HG03095 (cell line): ENCODE measurements at regions not wholly inside any gene's neighbourhood (a gene's known extent, or its start where the extent isn't known, plus 50 kb on each side); places are given as distances from the start of the nearest gene placed in this dataset.

ENCODE experiments used
- ATAC-seq: cut with Tn5 transposase; IDR thresholded peaks from one replicate; pipeline ENCODE4 v1.9.1; 2021; ENCODE audit warnings: moderate library complexity; ENCODE audit not compliant: unreplicated experiment

GRCh38 chr7:84336766-84337165, 142.2 kb upstream of the SEMA3A start:
- no peak for ATAC-seq

DNA sequence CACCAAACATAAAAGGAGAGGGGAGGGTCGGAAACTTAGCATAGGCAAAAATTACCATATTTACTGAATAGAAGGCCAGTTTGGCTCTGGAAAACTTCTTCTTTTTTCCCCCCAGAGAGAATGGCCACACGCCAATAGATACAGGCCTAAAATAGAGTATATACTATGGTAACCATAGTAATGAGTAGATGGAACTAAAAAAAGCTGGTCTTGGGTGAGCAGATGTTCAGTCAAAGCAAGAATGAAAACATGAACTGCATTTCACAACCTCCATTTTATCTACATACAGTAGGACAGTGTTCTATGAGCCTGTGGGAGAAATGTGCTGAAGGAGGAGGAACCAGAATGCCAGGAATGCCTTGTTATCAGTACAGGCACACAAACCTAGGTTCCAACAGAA, 141.7 kb upstream of the SEMA3A start:
- peak; percentile 86 for ATAC-seq

DNA sequence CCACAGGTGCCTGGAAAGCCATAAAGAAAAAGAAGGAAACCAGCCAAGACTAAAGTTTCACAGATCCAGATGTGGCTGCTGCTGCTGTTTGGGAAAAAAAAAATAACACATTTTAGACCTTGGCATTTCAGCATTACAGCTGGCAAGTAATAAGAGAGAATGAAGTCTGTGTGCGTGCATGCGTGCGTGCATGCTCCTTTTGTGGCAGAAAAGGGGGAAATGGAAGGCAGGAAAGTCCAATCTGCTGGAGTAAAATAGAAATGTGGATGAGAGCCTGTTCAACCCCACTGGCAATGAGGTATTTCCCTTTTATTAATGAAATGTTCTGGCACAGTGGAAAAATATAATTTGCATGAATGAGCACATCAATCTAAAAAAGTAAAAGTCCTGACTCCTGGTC, 137.0 kb upstream of the SEMA3A start:
- no peak for ATAC-seq

- ATAC-seq: no peak
These were observed 134.0 kb upstream of the SEMA3A start for GRCh38 chr7:84328571-84328970.

DNA sequence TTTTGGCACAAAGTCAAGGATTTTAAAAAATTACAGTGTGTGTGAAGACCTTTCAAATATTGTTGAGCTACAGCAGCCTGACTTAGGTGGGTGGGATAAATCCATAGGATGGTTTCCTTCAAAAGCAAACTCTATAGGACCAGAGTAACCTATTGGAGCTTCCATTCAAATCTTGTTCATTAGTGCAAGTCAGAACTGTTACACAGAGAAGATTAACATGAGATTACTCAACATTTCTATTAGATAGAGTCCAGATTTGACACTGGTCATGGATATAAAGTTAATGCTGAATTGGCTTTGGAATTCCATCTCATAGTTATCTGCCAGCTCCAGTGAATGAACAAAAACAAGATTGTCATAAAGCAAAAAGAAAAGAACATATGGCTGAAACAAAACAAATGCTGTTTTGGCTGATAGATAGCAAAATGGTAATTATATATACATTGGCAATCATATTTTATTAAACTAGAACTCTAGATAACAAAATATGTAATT, 129.6 kb upstream of the SEMA3A start:
- ATAC-seq: no peak

- ATAC-seq: no peak
These were observed 122.9 kb upstream of the SEMA3A start for GRCh38 chr7:84317536-84317935.

DNA sequence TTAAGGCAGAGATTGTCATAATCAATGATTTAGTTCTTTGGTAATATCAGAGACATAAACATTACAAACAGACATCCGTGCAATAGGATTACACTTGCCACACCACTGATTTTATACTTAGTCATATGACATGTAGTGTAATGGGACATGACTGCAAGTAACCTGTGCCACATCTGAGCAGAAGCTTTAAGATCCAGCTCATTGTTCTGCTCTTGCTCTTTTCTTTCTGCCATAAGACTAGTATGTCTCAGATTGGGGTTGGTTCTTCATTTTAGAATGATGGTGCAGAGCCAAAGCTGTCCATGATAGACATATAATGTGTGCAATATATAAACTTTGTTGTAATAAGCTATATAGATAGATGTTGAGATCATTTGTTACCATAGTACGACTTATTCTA, 119.7 kb upstream of the SEMA3A start:
- ATAC-seq: no peak

DNA sequence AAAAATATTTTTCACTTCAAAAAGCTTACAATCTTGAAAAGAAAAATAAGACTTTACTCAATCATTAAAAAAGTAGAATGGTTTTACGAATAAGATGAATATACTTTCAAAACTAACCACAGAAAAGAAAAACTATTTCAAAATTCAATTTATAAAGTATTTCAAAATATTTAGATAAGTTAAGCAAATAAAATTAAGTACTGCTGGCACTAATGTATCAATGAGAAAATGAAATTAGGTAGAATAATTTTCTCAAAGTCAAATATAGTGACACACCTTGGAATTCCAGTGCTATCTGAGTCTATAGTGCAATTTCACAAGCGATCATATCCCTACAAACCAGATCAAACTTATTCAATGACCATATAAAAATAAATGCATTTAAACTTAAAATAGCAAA, 109.8 kb upstream of the SEMA3A start:
- no peak for ATAC-seq

GRCh38 chr7:84302949-84303348, 108.4 kb upstream of the SEMA3A start:
- ATAC-seq: no peak

GRCh38 chr7:84297616-84298015, 103.0 kb upstream of the SEMA3A start:
- ATAC-seq: no peak

DNA sequence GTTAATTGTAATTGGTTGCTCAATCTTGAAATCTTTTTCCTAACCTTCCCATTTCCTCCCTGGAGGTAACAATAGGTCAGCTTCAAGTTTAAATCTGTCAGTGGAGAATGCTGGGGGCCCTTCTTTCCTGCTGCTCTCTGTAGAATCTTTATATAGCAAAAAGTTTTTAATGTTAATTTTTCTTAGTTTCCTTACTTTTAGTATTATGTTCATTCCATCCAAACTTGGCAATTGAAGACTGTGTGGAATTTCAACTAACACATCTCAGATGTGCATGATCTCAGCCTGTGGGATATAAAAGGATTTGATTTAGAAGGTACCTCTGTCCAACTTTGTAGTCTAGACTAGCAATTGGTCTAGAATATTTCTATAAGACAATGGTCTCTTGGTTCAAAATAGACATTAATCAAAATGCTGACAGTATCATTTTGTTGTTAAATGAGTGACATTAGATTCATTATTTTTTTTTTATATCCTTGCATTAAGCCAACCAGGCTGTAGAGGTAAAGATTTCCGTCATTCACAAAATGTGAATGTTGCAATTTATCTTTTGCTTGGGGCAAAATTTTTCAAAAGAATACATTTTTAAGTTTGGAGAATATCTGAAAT, 100.4 kb upstream of the SEMA3A start:
- ATAC-seq: no peak

GRCh38 chr7:84294391-84294790, 99.8 kb upstream of the SEMA3A start:
- no peak for ATAC-seq

GRCh38 chr7:84291756-84292155, 97.2 kb upstream of the SEMA3A start:
- no peak for ATAC-seq

GRCh38 chr7:84283798-84284197, 89.2 kb upstream of the SEMA3A start:
- no peak for ATAC-seq

- no peak for ATAC-seq
These were observed 86.9 kb upstream of the SEMA3A start for GRCh38 chr7:84281518-84281917.

DNA sequence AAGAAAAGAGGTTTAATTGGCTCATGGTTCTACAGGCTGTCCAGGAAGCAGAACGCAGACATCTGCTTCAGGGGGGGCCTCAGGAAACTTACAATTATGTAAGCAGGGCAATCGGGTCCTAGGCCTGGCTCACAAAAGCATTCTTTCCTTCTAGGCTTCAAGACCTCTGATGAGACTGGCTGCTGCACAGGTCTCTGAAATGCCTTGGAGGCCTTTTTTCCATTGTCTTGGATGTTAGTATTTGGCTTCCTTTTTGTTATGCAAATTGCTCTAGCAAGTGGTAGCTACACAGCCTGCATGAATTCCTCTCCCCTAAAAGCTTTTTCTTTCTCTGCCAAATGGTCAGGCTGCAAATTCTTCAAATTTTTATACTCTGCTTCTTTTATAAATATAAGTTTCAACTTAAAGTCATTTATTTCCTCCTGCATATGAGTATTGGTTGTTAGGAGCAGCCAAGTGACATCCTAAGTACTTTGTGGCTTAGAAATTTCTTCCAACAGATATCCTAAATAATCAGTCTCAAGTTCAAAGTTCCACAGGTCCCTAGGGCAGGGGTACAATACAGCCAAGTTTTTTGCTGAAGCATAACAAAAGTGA, 83.1 kb upstream of the SEMA3A start:
- ATAC-seq: no peak

DNA sequence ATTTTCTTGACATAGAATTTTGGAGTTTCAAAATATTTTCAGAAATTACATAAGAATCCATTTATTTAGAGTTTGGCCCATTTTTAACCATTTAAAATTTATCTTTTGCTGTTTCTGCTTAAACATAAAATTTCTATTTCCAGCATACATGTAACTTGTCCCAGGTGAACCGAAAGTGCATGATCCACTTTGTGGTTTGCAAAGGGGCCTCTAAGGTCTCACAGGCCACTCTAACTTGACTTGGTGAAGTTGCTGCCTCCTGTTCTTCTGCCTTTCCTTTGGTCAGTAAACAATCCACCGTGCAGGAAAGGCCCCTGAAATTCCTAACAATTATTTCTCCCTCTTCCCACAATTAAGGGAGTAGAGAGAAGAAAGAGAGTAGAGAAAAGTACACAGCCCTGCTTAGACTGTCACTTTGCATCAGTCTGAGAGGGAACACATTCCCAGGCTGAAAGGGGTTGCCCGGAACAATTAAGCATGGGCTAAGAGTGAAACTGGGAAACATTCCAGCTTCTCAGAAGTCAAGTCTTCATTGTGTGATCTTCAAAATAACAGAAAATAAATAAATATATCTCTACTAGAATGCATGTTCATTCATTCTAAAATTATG, 79.5 kb upstream of the SEMA3A start:
- no peak for ATAC-seq

GRCh38 chr7:84271543-84271942, 77.0 kb upstream of the SEMA3A start:
- no peak for ATAC-seq

- ATAC-seq: no peak
These were observed 69.8 kb upstream of the SEMA3A start for GRCh38 chr7:84264396-84264795.

DNA sequence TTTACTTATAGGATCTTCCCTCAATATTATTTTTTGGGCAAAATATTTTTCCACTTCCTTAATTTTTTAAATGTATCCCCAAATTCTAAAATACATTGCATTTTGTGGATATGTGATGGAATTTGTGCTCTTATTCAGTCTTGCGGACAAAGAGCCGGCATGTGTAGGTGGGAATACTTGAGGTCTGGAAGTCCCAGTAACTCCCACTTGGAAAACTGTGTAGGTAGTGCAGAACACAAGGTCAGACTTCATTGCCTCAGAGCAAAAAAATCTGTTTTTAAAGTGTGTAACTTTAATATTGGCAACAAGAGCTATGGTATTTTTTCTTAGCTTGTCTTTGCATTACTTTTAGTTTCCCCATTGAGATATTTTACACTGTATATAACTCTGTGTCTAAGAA, 68.5 kb upstream of the SEMA3A start:
- ATAC-seq: no peak

DNA sequence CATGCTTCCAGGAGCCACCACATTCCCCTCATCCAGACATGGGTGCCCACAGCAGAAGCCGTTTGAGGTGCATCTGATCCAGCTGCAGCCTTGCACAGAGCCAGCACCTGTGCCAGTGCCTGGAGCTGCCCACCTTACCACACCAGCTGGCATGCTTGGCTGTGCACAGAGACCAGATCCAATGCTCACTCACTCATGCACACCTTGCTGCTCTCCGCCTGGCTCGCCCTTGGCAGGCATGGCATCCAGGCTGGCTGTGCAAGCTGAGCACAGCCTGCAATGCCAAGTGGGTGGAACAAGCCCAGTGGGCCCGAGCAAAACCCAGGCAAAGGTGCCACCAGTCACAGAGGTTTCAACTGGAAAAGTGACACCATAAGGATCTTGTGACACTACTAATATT, 66.9 kb upstream of the SEMA3A start:
- no peak for ATAC-seq

DNA sequence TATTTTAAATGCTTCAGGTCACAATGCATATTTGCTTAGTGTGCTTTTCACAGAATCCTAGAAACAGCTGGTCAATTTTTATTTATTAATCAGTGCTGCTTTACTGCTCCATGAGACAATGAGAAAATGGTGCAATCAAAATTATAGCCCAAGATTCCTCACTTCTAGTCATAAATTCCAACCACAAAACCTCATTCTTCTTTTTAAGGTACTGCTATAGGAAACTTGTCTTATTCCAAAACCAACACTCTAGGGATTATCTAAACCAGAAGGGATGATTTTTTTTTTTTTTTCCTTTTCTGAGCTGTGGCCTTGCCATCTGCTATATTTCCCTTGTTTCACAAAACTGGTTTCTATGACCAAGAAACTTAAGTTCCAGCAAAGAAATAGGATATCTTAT, 64.0 kb upstream of the SEMA3A start:
- no peak for ATAC-seq

- ATAC-seq: no peak
These were observed 62.0 kb upstream of the SEMA3A start for GRCh38 chr7:84256571-84256971.
